GM21526 (cell line): ENCODE measurements at regions not wholly inside any gene's neighbourhood (a gene's known extent, or its start where the extent isn't known, plus 50 kb on each side); places are given as distances from the start of the nearest gene placed in this dataset.

Source experiments
- ATAC-seq: cut with Tn5 transposase; IDR thresholded peaks from one replicate; pipeline ENCODE4 v1.9.1; 2021; ENCODE audit warnings: moderate library complexity; ENCODE audit not compliant: unreplicated experiment, low FRiP score

DNA sequence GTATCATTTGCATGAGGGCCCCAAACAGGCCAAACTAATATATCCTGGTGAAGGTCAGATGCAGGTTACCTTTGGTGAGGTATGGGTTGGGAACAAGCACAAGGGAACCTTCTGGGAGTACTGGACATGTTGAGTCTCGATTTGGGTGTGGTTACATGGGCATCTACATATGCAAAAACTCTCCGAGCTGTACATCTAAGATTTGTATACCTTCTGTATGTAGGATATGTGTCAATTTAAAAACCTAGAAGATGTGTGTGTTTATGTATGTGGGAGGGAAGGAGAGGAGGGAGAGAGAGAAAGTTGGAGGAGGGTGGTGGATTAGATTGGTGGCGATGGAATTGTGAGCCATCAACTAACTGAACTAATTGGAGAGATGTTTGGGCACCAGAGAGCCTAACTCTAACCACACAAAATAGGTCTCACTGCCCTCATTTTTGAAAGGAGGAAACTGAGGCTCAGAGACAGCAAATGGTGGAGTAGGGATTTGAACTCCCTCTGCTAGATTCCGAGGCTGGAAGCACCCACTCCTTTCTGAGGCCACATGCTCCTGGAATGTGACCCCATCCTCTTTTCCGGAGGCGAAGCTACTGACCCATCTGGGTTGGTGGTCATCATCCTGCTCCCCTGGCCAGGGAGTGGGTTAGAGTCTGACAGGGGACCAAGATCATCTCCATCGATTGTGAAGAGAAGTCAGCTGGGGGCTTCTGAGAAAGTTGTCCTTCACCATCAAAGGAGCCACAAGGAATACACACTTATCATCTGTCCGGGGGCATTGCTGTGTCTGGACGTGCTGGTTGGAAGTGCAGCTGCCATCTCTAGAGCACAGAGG lies 107.3 kb upstream of the MYCN start:
- ATAC-seq, result no peak

DNA sequence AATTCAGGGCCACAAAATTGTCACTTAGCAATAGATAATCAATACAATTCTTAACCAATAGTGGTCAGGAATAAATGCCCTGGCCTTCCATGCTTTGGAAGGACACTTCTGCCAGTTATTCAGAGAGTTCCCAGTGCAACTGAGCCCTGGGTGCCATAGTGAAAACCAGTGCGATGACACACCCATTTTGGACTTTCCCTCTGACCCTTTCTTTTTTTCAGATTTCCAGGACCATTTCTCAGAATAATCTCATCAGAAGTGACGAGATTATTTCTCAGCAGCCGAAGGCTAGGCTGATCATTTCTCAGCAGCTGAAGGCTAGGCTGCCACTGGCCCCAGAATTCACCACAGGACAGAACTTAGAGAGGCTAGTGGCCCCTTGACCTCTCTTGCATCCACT lies 106.6 kb upstream of the MYCN start:
- no peak for ATAC-seq

DNA sequence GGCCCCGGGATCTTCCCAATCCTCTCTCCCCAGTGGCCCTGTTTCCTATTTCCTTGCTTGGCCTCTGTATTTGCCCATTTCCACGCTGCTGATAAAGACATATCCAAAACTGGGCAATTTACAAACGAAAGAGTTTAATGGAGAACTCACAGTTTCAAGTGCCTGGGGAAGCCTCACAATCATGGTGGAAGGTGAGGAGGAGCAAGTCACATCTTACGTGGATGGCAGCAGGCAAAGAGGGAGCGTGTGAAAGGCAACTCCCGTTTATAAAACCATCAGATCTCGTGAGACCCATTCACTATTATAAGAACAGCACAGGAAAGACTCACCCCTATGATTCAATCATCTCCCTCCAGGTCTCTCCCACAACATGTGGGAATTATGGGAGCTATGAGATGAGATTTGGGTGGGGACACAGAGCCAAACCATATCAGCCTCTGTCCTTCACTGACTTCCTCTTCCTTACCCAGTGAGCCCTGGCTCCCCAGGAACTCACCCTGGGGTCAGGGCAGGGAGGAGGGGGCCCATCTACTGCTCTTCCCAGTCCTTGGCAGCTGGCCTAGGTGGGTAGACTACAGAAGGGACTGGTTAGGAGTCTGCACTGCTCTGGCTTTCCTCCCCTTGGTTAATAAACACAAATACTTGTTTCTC lies 105.8 kb upstream of the MYCN start:
- ATAC-seq, result no peak

DNA sequence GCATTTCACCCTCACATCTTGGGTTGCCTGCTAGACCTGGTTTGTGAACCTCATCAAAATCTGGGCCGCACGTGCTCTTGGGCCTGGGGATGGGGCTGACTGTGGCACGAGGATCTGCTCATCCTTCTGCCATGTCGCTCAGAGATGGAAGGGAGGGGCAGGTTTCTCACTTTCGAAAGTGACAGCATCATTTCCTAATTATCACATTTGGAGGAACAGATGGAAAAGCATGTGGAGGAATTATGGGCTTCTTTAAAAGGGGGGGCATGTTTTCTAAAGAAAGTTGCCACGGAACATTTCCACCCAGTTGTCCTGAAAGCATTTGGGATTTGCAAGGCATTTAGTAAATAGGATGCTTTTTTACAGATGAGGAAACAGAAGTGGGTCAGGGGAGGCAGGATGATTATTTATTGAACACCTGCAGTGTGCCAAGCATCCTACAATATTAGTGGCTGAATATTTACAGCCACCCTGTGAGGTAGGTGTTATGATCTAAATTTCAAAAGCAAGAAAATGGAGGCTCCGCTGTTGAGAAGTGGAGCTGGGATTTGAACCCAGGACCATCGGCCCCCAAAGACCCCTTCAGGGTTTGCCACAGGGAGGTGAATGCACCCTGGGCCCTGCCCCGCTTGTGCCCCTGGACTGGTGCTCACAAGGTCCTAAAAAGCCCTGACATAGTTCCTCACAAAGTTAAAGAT lies 104.2 kb upstream of the MYCN start:
- ATAC-seq, result no peak

DNA sequence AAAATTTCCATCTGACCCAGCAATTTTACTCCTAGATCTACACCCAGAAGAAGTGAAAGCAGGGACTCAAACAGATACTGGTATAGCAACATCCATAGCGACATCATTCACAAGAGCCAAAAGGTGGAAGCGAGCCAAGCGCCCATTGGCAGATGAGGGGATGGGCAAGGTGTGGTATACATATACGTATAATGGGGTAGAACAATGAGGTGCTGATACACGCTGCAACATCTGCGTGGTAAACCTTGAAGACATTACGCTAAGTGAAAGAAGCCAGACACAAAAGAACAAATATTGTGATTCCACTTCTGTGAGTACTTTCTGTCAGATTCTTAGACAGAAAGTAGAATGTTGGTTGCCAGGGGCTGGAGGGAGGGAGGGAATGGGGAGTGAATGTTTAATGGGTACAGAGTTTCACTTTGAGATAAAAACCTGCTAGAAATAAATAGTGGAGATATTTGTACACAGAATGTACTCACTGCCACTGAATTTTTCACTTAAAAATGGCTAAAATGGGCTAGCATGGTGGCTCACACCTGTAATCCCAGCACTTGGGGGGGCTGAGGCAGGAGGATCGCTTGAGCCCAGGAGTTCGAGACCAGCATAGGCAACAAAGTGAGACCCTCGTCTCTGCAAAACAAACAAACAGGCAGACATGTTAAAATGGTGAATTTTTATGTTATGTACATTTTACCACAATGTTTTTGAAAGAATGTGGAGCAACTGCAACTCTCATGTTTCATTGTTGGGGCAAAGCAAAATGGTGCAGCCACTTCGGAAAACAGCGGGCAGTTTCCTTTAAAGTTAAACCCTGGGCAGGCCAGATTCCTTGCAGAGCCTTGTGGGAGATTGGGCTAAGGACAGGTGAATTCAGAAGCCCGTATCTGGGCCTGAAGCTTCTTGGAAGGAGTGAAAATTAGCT lies 103.4 kb upstream of the MYCN start:
- no peak for ATAC-seq

DNA sequence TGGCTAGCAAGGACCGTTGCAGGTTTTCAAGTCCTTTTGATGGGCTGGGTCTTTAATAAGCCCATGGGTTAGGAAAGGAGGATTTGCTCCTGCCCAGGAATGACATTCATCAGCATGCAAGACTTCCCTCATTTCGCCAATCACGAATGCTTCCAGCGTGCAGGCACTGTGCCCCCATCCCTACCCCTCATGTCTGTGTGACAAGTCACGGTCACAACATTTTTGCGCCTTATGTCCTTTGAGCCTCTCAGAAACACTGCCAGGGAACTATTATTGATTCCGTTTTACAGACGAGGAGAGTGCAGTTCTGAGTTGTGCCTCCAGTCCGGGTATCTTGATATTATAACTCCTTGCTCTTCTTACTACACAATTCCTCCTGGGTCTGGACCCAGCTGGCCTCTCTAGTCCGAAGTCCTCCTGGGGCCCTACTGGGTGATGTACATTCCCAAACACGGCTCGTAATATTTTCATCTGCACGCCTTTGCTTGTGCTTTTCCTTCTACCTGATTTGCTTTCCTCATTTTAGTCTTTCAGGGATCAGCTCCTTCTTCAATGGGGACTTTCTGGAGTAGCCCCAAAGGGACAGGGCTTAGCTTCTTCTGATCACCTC lies 101.8 kb upstream of the MYCN start:
- ATAC-seq, result no peak

DNA sequence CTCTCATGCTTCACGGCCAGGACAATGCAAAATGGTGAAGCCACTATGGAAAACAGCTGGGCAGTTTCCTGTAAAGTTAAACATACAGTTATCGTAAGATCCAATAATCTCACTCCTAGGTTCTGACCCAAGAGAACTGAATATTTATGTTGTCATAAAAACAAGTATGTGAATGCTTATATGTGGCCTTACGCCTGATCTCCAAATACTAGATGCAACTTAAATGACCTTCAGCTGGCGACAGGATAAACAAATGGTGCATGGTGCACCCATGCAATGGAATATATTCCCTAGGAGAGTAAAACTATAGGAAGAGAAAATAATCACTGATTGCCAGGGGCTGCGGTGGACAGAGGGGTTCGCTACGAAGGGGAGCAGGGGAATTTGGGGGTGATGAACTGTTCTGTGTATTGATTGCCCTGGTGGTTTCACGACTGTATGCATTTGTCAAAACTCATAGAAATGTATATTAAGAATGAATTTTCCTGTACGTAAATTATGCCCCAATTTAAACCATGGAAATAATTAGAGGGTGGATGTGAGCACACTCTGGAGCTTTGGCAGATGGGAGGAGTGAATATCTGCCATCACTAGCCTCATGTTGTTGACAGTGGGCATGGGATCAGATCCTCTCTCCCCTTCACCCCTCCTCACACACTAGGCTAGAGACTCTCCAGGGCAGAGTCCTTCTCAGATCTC lies 100.8 kb upstream of the MYCN start:
- ATAC-seq, result no peak

DNA sequence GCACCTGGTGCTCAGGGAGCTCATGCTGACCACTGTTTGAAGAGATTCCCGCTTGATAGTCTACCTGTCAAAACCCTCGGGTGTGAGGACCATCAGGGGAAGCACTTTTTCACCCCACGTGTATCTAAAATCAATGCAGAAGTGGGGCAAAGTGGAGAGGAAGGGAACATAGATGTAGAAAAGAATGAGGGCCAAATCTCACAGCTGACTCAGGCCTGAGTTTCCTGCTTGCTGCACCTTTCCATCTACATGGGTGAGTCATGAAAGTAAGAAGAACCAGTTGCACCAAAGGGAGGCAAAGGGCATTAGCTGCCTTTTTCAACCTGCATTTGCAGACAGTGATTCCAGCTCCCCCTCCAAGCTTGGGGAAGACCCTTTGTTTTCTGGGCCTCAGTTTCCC lies 100.2 kb upstream of the MYCN start:
- no peak for ATAC-seq

DNA sequence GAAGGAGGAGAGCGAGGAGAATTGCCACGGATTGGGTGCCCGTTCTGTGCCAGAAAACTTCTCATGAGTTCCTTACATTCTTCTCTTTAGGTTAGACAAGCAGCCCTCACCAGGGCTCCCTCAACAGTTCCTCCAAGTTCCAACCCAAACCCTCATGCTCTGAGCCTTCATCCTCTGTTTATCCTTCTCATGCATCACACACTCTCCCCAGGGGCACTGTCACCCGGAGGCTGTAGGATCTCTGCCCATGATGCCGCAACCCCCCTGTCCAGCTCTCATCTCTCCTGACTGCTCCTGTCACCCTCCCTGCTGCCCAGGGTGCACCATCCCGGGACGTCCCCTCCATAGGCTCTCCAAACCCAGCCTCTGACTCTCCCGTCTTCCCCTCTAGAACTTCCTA lies 99.4 kb upstream of the MYCN start:
- ATAC-seq, result no peak

DNA sequence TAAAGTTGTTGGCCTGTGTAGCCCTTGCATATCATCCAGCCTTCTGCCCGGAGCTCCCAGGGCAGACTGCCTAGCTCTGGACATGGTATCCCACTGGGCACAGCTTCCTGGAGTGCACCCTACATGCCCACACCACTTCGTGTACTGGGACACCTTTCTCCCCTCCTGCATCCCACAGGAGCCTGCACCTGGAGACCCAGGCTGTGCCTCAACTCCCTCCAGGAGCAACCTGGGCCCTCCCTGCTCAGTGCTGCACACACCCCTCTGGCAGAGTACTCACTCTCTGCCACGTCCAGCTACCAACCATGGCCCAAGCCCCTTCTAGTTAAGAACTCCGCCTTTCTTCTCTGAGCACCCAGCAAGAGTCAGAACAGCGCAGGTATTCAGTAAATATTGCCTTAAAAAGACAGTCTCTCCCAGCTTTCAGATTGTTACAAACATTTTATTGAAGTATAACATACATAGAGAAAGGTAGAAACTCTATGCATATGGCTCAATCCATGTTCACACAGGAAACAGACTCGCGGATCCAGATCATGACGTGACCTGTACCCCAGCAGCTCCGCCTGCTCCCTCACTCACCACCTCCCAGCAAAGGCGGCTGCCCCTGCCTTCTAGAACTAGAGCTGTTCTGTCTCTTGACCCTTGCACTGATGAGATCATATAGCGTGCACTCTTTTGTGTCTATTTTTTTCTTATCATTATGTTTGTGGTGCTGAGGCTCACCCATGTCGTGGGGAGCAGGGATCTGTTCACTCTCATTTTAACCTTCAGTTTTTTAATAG lies 98.4 kb upstream of the MYCN start:
- no peak for ATAC-seq

DNA sequence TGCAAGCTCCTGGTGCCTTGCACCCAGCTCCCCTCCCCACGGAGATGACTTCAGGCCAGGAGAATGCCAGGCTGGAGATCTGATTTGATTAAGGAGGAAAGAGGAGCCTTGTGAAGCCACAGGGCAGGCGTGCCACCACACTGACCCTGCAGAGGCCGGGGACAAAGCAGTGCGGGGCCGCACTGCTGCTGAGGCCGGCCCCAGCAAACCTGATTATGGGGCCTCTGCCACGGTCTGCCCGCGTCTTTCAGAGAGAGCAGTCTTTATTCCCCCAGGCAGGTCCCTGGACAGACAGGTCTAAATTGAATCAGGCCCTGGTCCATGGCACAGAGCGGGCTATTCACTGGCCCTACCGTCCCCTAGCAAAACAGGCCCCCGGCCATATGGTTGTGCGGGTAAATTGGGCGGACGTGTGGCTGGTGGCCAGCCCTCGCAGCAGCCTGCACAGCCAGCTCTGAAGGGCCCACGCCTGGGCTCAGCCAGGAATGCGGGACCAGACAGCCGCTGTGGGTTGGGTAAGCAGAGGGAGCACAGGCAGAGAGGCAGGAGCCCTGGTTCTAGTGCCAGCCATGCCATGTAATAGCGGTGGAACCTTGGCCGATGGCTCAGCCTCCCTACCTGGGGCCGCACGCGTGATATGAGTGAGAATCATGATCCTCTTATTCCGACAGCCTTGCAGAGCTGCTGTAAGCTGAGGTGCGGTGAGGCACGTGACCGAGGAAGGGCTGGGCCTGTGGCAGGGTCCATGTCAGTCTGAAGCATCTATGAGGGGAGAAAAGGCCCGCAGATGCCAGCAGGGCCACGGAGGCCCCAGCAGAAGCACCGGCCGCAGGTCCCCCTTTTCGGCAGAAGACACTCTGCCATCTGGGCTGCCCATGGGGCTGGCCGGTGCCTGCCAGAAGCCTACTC lies 97.3 kb upstream of the MYCN start:
- no peak for ATAC-seq

DNA sequence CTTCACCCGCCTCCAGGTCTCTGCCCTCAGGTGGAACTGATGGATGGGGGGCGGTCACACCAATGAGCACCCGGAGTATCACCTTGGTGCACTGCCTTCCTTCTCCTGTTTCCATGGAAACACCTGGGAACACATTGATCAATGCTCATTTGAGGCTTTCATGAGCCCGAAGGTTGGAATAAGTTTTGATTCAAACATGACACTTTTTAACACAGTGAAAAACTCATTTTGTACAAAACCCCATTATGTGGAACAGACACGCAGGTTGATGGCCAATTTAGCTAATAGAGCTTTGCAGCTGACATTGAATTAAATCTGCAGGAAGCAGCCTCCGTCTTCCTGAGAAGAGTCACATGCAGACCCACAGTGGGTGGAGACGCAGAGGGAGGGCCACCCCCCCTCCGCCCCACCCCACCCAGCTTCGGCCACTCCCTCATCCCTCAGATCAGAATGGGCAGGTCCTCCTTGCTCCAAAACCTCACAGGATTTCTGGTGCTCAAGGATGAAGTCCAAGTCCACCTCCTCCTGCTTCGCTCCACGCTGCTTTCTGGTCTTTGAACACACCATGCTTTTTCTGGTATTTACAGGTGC lies 96.0 kb upstream of the MYCN start:
- ATAC-seq, result no peak

DNA sequence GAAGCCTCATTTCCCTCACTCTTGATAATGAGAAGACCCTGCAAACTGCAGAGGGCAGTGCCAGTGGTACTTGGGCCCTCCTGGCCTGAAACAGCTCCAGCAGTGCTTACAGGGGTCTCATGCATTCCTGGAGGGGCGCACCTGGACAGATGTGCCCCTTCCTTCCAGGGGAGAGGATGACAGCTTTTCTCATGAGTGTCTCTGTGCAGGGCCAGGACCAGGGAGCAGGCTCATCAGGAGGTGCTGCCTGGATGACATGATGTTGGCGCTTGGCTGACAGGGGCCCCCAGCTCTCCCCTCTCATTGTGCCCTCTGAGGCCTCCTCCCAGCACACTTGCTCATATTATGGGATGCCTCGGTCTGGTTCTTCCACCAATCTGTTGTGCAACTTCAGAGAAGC lies 95.1 kb upstream of the MYCN start:
- no peak for ATAC-seq

DNA sequence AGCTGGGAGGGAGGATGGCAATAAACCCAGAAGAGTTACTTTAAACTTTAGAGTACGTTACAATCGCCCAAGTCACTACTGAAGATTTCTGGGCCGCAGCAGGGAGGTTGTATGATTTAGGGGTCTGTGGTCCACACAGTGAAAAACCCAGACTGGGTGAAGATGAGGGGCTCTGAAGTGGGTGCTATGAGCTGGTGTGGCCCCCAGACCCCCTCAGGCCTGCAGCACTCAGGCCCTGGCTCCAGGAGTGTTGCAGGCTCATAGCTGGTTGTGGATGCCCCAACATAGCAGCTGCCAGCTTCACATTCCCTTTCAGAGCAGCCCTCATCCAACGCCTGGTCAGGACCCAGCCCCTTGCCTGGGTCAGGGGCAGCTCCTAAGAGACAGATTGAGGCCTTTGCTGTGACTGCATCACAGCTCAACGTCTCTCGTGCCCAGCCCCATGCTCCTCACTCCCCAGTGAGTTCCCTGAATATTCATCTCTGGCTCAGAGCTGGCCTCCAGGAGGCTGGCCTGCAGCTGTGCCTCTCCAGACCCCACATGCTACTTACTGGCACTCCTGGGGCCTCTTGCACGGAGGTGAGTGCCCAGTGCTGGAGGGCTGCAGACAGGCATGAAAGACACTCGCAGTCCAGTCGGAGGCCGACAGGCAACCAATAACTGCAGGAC lies 94.5 kb upstream of the MYCN start:
- no peak for ATAC-seq

DNA sequence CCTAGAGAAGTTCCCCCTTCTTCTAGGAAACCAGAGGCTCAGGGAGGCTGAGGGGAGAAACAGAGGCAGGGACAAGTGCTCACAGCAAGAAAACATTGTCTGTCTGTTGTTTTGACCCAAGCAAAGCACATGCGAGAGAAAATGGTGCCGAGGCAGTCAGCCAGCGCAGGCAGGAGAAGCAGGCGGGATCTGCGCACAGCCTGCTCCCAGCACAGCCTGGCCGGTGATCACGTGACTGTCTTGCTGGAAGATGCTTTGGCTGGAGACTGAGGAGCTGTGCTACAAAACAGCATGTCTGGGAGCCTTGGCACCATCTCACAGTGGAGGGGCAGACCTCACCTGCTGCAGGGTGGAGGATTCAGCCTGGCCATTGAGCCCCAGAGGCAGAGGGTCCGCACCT lies 93.7 kb upstream of the MYCN start:
- no peak for ATAC-seq

DNA sequence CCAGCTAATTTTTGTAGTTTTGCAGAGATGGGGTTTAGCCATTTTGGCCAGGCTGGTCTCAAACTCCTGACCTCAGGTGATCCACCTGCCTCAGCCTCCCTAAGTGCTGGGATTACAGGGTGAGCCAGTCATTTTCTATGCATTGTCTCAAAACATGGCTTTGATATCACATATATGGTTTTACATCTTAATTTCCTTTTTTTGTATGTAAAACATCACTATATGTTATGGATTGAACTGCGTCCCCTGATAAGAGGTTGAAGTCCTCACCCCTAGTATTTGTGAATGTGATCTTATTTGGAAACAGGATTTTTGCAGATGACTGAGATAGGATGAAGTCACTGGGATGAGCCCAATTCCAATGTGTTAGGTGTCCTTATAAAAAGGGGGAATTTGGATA lies 89.8 kb upstream of the MYCN start:
- no peak for ATAC-seq

DNA sequence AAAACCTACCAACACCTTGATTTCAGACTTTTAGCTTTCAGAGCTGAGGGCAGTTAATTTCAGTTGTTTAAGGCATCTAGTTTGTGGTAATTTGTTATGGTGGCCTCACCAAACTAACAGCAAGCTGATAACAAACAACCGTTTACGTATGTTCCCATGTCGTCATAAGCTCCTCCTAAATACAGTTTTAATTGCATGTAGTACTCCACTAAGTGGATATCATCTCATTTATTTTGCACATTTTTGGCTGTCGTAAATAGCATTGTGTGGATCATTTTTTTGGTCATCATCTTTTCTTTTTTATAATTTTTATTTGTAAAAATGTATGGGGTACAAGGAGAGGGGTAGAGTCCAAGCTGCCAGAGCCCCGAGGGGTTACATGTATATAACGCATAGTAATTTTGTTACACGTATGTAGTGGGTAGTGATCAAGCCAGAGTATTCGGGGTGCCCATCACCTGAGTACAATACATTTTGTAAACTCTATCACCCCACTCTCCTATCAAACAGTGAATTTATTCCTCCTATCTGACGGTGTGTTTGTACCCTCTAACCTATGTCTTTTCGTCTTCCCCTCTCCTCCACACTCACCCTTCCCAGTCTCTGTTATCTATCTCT lies 89.2 kb upstream of the MYCN start:
- no peak for ATAC-seq
